Natural killer cell treated with Interleukin-12 subunit alpha and Interleukin-12 subunit beta and Interleukin-15 and Interleukin-18, amount 100 ng/mL, for 72 hours (primary cell): ENCODE measurements at regions not wholly inside any gene's neighbourhood (a gene's known extent, or its start where the extent isn't known, plus 50 kb on each side); places are given as distances from the start of the nearest gene placed in this dataset.

Experiments
- ATAC-seq, 2 donors: fragments of 150-1000 bp; cut with Tn5 transposase in 1 of 2; sonication (Bioruptor Pico), chemical (Tn5 transposase) in 1 of 2; 2 replicates each; pipeline ENCODE4 v1.10.0; 2021
- DNase-seq: peaks from one replicate; pipeline ENCODE4 v3.0.0; 2022; ENCODE audit warnings: low spot score
- H3K27ac Mint-ChIP-seq, 2 donors: 1 replicate in 1 of 2; 2 replicates in 1 of 2; pipeline ENCODE4 v1.8.0; 2022; ENCODE audit warnings: mixed read lengths in 2 of 2, mild to moderate bottlenecking in 1 of 2, moderate library complexity in 1 of 2
- H3K27me3 Mint-ChIP-seq, 2 donors: 1 replicate in 1 of 2; 2 replicates in 1 of 2; pipeline ENCODE4 v1.8.0; 2022; ENCODE audit warnings: mixed read lengths in 2 of 2
- H3K36me3 Mint-ChIP-seq: one replicate; pipeline ENCODE4 v1.8.0; 2022; ENCODE audit warnings: mixed read lengths
- H3K4me1 Mint-ChIP-seq, 2 donors: 1 replicate in 1 of 2; 2 replicates in 1 of 2; pipeline ENCODE4 v1.8.0; 2022; ENCODE audit warnings: low read depth in 2 of 2, mixed read lengths in 2 of 2, mild to moderate bottlenecking in 1 of 2
- H3K4me3 Mint-ChIP-seq: one replicate; pipeline ENCODE4 v1.8.0; 2022; ENCODE audit warnings: mixed read lengths
- H3K9me3 Mint-ChIP-seq: 2 replicates; pipeline ENCODE4 v1.8.0; 2022; ENCODE audit warnings: mixed read lengths

DNA sequence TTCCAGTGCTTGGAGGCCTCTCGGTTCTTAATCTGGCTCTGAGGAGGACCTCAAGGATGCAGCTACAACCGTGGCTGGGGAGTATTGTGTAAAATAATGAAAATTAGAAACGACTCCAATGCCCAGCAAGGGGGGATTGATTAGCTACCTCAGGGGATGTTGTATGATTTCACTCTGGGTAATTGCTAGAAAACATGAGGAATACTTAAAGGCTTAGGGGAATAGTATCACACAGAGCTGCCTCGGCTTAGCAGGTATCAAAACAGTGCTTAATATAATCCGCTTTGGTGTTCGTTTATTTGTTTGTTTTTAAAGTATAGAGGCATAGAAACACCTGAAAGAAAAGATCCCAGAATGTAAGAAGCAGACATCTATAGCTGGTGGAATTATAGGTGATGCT is 102.5 kb downstream of the INHBB start:
- Mint-ChIP-seq H3K9me3 (no peaks in the 10 kb centered on the region), H3K4me1 (no peaks in the 10 kb centered on the region), H3K27me3 (peaks cover 10 to 16% of the 10 kb centered on the region in 2 donors), H3K4me3 (no peak overlapping the region), H3K27ac (no peak overlapping the region), H3K36me3 (no peaks in the 10 kb centered on the region)
- DNase-seq (peak; percentile 18), ATAC-seq (no peak)

DNA sequence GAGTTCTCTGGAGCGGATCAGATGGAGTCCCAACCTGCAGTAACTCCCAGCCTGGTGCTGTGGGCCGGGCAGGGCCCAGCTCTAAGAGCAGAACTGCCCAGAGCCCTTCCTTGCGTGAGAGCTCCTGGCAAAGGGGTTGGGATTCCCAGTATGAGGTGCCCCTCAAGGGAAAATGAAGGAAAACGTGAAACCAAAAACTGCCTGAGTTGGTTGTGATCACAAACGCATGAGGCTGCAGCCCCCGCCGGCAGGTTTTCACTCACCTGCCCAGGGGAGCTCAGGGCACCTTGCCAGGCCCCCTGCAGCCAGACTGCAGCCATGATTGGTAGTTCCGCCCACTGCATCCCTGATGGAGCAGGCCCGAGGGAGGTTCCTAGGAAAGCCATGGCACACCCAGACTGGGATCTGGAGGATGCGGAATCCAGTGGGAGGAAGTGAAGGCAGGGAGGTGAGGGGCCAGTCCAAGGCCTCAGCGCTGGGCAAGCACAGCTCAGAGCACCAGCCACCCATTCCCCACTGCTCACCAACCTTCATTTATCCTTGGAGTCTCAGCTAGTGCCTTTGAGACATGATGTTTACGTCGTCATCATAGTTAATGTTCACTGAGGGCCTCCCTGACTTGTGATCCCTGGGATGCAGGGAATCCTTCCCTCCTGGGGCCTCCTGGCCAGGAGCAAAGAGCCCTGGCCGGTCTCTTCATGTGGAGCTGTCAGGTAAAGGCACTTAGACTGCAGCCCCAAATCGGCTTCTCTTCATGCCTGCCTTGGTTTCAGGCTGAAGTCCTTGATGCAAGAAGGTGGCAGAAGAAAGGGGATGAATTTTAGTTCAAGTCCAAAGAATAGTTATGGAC is 103.2 kb downstream of the INHBB start:
- Mint-ChIP-seq H3K27me3 (peaks cover 4 to 11% of the 10 kb centered on the region in 2 donors), H3K27ac (no peak overlapping the region), H3K9me3 (no peaks in the 10 kb centered on the region), H3K4me3 (no peak overlapping the region), H3K4me1 (no peaks in the 10 kb centered on the region), H3K36me3 (no peaks in the 10 kb centered on the region)
- DNase-seq (peak; percentile 29), ATAC-seq (no peak)

DNA sequence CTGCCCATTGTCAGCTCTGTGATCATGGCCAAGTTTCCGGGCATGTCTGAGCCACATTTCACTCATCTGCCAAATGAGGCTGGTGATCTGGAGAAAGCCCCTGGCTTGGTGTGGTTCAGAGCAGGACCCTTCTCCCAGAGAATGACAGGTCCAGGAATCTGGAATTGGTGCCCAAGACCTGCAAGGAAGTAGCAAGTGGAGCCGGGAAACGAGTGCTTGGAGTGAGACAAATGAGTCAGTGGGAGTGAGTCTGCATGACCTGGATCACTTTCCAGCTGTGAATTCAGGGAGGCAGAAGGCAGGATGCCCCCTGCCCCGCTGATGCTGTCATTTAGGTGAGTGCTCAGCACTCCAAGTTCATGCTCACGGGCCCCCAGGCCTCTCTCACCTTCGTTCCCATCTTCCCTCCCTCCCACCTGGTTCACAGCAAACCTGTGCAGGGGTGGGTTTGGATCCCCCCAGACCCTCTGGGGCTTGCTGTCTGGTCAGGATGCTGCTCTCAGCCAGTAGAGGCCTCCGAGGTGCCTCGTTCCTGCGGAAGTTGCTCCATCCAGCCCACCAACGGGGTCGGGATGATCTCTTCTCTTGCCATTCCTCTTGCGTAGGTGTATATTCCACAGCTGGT is 104.4 kb downstream of the INHBB start:
- no peaks in the 10 kb centered on the region for H3K36me3 Mint-ChIP-seq
- H3K4me1 Mint-ChIP-seq: no peaks in the 10 kb centered on the region
- peaks cover 10% of the 10 kb centered on the region in 2 donors for H3K27me3 Mint-ChIP-seq
- H3K4me3 Mint-ChIP-seq: no peak overlapping the region
- H3K9me3 Mint-ChIP-seq: no peaks in the 10 kb centered on the region
- ATAC-seq (no peak), DNase-seq (peak; percentile 29)
- no peak overlapping the region for H3K27ac Mint-ChIP-seq

DNA sequence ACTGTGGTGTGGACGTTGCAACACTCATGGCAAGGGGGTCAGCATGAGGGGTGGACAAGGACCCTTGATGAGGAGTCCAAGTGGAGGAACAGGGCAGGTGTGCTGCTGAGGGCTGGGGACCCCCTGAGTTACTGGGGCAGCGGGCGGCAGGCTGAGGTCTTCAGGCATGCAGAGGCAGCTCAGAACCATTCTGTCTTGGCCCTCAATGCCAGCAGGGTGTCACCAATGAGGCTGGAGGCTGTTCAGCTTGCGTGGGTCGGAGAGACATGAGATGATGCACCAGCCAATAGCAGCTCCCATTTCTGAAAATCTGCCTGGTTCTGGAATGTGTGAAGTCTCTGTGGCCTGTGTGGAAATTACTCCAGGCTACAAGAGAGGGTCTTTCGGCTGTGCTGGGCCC is 105.4 kb downstream of the INHBB start:
- H3K27me3 Mint-ChIP-seq: peaks cover 8 to 10% of the 10 kb centered on the region in 2 donors
- DNase-seq (no peak), ATAC-seq (no peak)
- H3K27ac Mint-ChIP-seq: no peak overlapping the region
- no peaks in the 10 kb centered on the region for H3K9me3 Mint-ChIP-seq
- H3K4me3 Mint-ChIP-seq: no peak overlapping the region
- H3K4me1 Mint-ChIP-seq: no peaks in the 10 kb centered on the region
- no peaks in the 10 kb centered on the region for H3K36me3 Mint-ChIP-seq

DNA sequence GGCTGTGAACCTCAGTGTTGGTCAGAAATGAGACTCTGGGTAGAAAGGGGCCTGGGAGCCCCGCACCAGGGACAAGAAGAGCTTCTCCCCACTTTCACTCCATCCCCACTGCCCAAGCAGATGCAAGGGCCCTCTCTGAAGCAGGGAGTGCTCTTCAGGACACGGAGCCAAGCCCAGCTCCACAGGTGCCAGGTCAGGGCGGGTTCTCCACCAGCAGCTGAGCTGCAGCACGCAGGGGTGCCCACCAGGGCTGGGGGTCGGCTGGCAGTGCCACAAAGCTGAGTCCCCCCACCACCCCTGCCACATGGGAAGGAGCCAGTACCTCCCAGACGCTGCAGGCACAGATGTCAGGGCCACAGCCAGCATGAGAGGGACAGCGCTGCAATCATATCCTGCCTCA is 106.2 kb downstream of the INHBB start:
- ATAC-seq (no peak), DNase-seq (no peak)
- Mint-ChIP-seq H3K9me3 (peaks cover under 1% of the 10 kb centered on the region), H3K27me3 (peaks cover 8 to 13% of the 10 kb centered on the region in 2 donors), H3K4me3 (no peak overlapping the region), H3K36me3 (peaks cover 2% of the 10 kb centered on the region), H3K4me1 (no peaks in the 10 kb centered on the region), H3K27ac (no peak overlapping the region)

DNA sequence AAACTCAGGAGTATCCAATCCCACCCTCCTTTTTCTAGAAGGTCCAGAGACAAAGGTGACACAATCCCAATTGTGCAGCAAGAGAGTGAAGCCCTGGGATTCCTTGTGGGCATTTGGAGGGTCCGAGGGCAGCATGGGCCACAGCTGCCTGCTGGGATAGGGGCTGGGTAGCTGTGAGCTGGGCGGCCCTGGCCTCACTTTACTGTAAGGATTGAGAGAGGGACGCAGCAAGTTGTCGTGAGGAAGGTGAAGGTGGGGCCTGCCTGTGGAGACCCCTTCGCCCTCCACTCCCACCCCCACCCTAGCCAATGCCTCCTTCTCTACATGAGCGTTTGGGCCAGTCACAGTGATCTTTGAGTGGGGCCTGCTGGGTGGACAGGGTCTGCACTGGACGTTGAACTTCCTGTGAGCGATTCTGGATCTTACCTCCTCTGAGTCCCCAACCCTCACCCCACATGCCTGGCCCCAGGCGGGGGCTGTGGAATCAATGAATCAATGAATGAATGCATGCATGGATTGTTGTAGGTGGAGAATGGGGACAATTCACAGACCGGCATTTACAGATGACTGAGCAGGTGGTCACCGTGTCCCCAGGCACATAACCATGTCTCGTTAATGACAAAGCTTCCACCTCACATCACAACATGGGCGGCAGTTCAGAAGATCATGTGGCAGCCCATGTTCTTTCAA is 107.2 kb downstream of the INHBB start:
- Mint-ChIP-seq H3K27ac (no peak overlapping the region), H3K9me3 (peaks cover 3% of the 10 kb centered on the region), H3K4me3 (no peak overlapping the region), H3K4me1 (no peaks in the 10 kb centered on the region), H3K36me3 (peaks cover 5% of the 10 kb centered on the region), H3K27me3 (peaks cover 11 to 17% of the 10 kb centered on the region in 2 donors)
- ATAC-seq (no peak), DNase-seq (no peak)

DNA sequence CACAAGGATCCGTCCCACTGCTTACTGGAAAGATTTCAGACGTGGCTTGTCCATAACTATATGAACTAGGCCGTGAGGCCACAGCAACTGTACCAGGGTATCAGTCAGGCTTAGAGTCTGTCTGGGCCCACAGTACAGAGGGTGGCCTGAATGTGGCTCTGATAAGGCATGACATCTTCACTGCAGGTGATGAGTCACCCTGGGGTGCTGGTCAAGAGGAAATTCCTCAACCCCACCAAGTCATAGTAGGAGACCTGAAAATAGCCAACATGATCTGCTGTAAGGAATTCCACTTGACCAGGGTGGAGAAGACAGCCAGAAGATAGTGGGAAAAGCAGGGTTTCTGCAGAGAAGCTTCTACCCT is 107.7 kb downstream of the INHBB start:
- H3K27ac Mint-ChIP-seq: no peak overlapping the region

DNA sequence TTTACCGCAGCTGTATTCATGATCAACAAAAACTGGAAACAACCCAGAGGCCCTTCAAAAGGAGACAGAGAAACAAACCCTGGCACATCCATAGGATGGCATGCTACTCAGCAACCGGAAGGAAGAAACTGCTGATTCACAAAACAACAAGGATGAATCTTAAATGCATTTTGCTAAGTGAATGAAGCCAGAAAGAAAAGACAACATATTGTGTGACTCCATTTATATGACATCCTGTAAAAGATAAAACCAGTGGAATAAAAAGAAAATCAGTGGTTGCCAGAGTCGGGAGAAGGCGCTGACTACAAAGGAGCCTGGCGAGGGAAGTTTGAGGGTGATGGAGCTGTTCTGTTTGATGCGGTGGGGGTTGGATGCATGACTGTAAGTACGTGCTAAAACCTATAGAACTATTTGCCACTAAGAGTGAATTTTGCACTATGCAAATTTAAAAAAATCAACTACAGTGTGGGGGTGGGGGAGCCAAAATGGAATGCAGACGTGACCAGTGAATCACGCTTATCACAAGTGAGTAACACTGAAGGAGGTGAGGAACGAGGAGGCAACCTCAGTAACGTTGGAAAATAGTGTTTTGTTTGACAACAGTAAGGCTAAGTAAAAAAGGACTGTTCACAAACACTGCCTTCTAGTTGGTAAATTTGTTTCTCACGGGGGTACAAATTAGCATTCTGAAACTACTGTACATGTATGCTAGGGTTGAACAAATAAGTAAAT is 108.9 kb downstream of the INHBB start:
- DNase-seq (no peak), ATAC-seq (no peak)
- Mint-ChIP-seq H3K27ac (no peak overlapping the region), H3K27me3 (peaks cover 9 to 17% of the 10 kb centered on the region in 2 donors), H3K4me3 (no peak overlapping the region), H3K9me3 (peaks cover 3% of the 10 kb centered on the region), H3K36me3 (peaks cover 5% of the 10 kb centered on the region), H3K4me1 (no peaks in the 10 kb centered on the region)

More for the DNA sequence above, 107.7 kb downstream of the INHBB start:
- ATAC-seq (no peak), DNase-seq (no peak)
- Mint-ChIP-seq H3K27me3 (peaks cover 11 to 17% of the 10 kb centered on the region in 2 donors), H3K4me3 (no peak overlapping the region), H3K4me1 (no peaks in the 10 kb centered on the region), H3K36me3 (peaks cover 5% of the 10 kb centered on the region), H3K9me3 (peaks cover 3% of the 10 kb centered on the region)

DNA sequence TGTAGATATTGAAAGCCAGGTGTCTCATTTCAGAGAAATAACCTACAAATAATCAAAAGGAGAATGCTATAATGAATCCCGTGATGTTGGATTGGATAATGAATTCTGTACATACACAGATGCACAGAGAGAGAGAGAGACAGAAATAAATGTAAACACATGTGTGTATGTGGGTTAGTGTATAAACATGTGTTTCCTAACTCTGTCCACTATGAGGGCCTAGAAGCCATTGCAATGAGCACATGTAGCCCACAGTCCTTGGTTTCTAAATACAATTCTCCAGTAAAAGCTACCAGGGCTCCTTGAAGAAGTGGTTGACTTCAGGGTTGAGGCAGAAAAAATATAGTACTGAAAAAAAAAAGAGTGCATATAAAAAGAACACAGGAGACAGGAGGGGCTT is 109.5 kb downstream of the INHBB start:
- H3K4me1 Mint-ChIP-seq: no peaks in the 10 kb centered on the region
- H3K9me3 Mint-ChIP-seq: peaks cover 3% of the 10 kb centered on the region
- no peak overlapping the region for H3K4me3 Mint-ChIP-seq
- ATAC-seq: no peak
- H3K36me3 Mint-ChIP-seq: peaks cover 5% of the 10 kb centered on the region
- peaks cover 9 to 17% of the 10 kb centered on the region in 2 donors for H3K27me3 Mint-ChIP-seq
- no peak overlapping the region for H3K27ac Mint-ChIP-seq
- DNase-seq: no peak

DNA sequence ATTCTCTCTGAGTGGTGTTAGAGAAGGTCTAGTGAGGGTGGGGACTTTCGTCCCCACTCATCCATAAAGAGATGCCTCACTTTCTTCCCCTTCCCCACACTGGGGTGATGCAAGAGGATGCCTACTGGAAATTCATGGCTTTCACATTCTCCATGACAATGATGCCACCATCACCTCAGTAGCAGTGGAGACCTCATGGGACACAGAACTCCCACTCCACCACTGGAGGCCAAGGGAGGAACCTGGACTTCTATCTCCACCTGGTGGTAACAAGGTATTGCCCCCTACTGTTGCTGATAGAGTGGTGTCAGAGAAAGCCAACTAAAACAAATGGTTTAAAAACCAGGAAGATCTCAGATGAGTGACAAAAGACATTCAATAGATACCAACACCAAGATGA is 110.9 kb downstream of the INHBB start:
- peaks cover 5% of the 10 kb centered on the region for H3K36me3 Mint-ChIP-seq
- peaks cover 7 to 17% of the 10 kb centered on the region in 2 donors for H3K27me3 Mint-ChIP-seq
- DNase-seq: no peak
- H3K4me1 Mint-ChIP-seq: no peaks in the 10 kb centered on the region
- peak in 1 of 2 donors; percentile 10 for ATAC-seq
- no peak overlapping the region for H3K27ac Mint-ChIP-seq
- H3K9me3 Mint-ChIP-seq: peaks cover 3% of the 10 kb centered on the region
- H3K4me3 Mint-ChIP-seq: no peak overlapping the region

DNA sequence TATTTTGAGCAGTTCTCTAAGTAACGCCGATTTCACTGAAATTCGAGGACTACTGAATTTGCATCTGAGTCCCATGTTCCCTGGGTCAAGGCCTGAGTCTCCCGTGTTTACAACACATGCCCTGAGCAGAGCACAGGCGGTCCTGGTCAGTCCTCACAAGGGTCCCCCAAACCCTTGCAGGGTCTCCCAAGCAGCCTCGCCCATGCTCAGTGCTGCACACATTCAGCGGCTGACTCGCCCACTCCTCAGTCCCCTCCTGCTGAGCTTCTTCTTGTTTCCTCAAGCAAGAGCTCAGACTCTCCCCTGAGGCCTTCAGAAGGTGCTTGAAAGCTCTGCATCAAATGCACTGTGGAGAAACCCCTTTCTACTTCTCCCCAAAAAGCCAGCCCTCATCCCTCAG is 114.6 kb downstream of the INHBB start:
- no peak for DNase-seq
- H3K36me3 Mint-ChIP-seq: peaks cover 5% of the 10 kb centered on the region
- H3K4me1 Mint-ChIP-seq: no peaks in the 10 kb centered on the region
- H3K27ac Mint-ChIP-seq: no peak overlapping the region
- no peak overlapping the region for H3K4me3 Mint-ChIP-seq
- H3K27me3 Mint-ChIP-seq: peaks cover 5 to 7% of the 10 kb centered on the region in 2 donors
- H3K9me3 Mint-ChIP-seq: peaks cover 3% of the 10 kb centered on the region
- no peak for ATAC-seq

DNA sequence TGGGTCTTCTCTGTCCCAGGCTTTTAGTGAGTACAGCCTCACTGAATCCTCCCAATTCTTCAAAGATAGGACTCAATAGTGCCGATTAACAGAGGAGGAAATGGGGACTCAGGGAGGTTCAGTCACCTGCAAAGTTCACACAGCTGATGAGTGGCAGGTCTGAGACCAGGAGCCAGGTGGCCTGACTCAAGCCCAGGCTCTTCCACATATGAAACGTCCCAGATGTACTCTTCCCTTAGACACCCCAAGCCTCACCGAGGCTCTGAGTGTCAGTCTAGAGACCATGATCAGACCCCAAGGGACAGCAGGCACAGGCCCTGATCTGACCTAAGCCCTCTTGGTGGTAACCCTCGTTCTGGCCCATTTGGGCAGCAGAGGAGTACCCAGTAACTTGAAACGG is 115.2 kb downstream of the INHBB start:
- H3K36me3 Mint-ChIP-seq: peaks cover 5% of the 10 kb centered on the region
- H3K4me3 Mint-ChIP-seq: no peak overlapping the region
- peaks cover 3% of the 10 kb centered on the region for H3K9me3 Mint-ChIP-seq
- H3K27me3 Mint-ChIP-seq: peaks cover 5 to 7% of the 10 kb centered on the region in 2 donors
- no peak for DNase-seq
- no peaks in the 10 kb centered on the region for H3K4me1 Mint-ChIP-seq
- H3K27ac Mint-ChIP-seq: no peak overlapping the region
- no peak for ATAC-seq

DNA sequence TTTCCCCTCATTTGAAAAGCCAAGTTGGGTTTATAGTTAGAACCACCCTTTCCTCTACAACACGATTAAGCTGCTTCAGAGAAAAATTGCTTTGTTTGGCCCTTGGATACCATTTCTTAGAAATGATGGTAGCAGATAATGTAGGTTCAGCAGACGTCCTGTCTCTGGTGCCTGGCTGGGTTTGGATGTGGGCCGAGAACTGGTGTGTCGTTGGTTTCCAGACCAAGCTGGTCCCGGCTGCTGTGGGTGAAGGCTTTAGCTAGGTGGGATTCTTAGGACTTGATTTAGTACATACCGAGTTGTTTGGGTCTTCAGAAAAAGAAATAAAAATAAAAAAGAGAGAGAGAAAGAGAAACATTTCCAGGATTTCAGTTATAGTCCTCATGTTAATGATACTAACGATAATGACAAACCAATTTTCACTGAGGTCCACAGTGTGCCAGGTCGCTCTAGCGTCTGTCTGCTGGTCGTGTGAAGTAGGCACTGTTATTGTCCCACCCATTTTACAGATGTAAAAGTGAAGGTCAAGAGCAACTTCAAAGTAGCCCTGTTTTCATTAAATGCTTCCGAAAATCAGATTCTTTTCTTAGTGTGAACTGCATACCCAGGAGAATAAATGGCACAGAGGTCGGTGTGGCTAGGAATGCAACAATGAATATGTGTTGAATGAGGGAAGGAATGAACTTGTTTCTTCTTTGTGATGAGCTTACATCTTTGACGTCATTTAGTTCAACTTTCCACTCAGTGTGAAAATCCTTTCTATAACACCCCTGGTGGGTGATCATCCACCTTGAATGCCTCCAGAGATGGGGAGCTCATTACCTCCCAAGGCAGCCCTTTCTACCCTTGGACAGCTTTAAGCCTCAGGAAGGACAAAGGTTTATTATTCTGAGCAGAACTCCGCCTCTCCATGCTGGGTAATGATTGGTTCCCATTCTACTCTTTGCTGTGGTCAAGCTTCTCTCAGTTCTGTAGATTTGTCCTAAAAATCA is 115.9 kb downstream of the INHBB start:
- peaks cover 5% of the 10 kb centered on the region for H3K36me3 Mint-ChIP-seq
- peaks cover 5 to 7% of the 10 kb centered on the region in 2 donors for H3K27me3 Mint-ChIP-seq
- no peak overlapping the region for H3K4me3 Mint-ChIP-seq
- no peaks in the 10 kb centered on the region for H3K4me1 Mint-ChIP-seq
- H3K9me3 Mint-ChIP-seq: peaks cover 3% of the 10 kb centered on the region
- ATAC-seq (no peak), DNase-seq (no peak)
- H3K27ac Mint-ChIP-seq: no peak overlapping the region
